GM10266 (cell line): ENCODE measurements at regions not wholly inside any gene's neighbourhood (a gene's known extent, or its start where the extent isn't known, plus 50 kb on each side); places are given as distances from the start of the nearest gene placed in this dataset.

ENCODE experiments used
- DNase-seq: peaks from one replicate; pipeline ENCODE4 v3.0.0; 2012; ENCODE audit errors: extremely low spot score
- TF ChIP-seq, protein P1 (sequence below): IDR thresholded peaks from 2 replicates; pipeline ENCODE4 v1.5.1; 2012; ENCODE audit warnings: mild to moderate bottlenecking, low read depth; ENCODE audit not compliant: control insufficient read depth, insufficient read depth; ENCODE audit errors: missing control alignments

DNA sequence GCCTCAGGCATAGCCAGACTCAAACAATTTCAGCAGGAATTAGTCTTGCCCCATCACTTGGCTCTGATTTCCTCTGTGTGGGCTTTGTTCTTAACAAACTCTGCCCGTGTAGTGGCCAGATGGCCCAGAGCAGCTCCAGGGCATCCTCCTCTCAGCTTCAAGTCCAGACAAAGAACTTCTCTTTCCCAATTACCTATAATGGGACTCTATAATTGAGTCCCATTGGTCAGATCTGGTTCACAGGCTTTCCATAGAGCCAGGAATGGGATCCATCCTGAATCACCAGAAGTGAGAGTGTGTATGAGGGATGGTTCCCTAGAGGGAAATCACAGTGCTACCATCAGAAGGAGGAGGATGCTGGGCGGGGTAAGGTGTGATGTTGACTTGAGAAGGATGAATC, 515.8 kb downstream of the KIF4B start:
- TF ChIP-seq, protein P1, sequence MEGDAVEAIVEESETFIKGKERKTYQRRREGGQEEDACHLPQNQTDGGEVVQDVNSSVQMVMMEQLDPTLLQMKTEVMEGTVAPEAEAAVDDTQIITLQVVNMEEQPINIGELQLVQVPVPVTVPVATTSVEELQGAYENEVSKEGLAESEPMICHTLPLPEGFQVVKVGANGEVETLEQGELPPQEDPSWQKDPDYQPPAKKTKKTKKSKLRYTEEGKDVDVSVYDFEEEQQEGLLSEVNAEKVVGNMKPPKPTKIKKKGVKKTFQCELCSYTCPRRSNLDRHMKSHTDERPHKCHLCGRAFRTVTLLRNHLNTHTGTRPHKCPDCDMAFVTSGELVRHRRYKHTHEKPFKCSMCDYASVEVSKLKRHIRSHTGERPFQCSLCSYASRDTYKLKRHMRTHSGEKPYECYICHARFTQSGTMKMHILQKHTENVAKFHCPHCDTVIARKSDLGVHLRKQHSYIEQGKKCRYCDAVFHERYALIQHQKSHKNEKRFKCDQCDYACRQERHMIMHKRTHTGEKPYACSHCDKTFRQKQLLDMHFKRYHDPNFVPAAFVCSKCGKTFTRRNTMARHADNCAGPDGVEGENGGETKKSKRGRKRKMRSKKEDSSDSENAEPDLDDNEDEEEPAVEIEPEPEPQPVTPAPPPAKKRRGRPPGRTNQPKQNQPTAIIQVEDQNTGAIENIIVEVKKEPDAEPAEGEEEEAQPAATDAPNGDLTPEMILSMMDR: no peak
- no peak for DNase-seq

DNA sequence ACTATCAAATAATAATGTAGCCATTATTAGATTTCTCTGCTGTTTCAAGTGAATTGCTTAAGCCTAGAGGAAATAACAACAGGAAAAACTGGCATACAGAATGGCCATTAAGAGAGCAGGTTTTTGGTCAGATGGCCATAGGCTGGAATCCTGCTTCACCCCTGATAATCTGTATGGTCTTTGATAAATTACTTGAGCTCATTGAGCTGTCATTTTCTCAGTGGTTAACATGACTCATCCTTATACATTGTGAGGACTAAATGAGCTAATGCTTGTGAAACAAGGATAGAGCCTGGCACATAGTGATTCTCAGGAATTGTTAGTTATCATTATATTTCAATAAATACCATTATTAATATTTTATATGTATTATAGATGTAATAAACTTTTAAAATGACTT, 516.5 kb downstream of the KIF4B start:
- no peak for DNase-seq
- TF ChIP-seq, protein P1: no peak

DNA sequence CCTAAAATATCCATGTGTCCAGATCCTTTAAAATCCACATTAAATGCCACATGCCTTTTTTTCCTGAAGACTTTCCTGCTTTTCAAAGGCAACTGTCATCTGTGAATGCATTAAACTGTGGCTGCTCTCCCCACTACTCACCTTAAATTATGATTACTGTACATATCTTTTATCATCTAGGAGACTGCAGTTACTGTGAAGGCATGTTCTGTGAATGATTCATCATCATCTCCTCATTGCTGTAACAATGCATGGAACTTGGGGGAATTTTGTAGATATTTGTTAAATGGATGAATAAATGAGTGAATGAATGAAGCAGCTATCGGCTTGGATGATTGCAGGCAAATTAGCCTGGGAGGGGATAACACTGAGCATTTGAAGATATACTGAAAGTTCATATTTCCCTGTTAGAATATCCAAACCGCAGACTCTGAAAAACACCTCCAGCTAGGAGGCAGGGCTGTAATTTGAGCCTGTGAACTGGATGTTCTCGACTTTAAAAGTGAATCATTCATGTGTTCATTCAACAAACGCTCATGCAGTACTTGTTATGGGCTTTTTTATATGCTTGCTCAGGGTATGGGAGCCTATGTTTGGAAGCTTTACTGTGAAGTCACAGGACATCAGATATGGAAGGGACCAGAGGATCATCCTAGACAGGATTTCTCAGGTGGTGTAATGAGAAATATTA, 519.2 kb downstream of the KIF4B start:
- TF ChIP-seq, protein P1: no peak
- DNase-seq: no peak

DNA sequence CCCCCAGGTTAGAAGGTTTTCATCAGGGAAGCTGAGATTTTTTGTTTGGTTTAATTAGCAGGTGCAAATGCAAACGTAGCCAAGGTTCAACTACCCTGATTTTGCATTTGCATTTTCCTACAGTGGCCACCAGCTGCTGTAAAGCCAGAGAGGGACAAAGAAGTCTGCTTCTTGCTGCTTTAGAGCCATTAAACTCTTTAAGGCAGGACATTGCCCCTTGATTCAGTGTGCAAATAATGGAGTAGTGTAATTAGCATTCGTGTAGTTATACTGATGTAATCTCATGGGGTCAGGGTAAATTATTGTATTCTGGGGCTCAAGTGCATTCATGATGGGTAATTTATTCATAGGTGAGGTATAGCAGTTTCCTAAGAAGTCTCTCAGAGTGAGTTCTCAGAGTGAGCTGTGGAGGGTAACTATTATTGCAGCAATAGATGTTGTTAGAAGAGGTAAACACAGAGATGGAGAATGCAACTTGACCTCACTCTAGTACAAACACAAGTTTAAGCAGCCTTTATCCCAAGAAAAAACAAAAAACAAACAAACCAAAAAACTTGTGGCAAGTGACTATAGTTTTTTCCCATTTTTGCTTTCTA, 526.5 kb downstream of the KIF4B start:
- TF ChIP-seq, protein P1: no peak
- DNase-seq: no peak

DNA sequence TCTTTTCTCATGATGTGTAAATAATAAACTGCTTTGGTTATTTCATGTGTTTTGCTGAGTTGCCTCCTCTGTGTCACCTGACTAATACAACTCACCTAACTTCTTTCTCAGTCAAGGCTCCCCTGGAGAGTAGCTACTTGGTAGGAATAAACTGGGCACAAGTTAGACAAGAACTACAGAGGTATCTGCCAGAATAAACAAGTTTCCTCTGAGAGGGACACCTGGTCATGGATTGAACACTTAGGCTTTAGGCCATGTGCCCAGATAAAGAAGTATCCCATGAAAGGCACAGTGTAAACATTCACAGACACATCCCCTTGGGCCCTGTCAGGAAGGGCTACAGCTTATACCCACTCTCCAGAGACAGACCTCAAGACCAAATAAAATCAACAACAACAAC, 532.5 kb downstream of the KIF4B start:
- DNase-seq: no peak

DNA sequence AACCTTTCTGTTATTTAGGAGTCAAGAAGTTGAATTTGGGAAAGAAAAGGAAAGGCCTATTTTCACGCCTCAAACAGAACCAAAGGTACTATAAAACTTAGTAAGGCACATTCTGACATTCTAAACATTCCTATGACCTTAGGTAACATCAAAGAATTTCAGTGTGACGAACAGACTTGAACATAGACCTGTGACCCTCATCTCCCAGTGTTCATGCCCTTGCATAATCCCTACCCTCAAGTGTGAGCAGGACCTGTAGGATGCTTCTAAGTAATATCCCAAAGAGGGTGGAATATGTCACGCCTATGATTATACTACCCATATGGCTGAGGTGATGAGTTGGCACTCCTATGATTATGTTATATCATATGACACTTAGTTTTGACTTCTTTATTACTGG, 540.9 kb downstream of the KIF4B start:
- no peak for DNase-seq

More for the DNA sequence above, 532.5 kb downstream of the KIF4B start:
- TF ChIP-seq, protein P1: no peak

DNA sequence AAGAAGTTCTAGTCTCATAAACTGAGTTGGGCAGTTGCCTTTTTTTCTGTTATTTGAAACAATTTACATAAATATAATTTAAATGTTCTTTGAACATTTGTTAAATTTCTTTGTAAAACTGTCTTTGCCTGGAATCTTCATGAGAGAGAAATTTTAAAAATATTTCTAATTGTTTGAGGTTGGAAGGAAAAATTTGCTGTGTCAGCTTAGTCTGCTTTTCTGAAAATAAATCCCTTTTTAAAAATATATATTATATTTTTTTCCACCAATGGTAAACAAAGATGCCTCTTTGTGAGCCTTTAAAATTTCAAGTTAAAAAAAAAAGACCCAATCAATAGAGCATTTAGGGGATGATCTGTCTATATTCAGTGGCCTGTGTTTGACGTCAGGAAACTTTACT, 542.7 kb downstream of the KIF4B start:
- TF ChIP-seq, protein P1: no peak
- no peak for DNase-seq

More for the DNA sequence above, 540.9 kb downstream of the KIF4B start:
- TF ChIP-seq, protein P1: no peak
